ENCODE measurements at regions not wholly inside any gene's neighbourhood (a gene's known extent, or its start where the extent isn't known, plus 50 kb on each side); places are given as distances from the start of the nearest gene placed in this dataset.

- FAIRE-seq (no peak), DNase-seq (ENCODE audit: insufficient read length, low spot score) (no peak)
- TF ChIP-seq POLR2A (IDR thresholded peaks at IDR 0.05; ENCODE audit: low read depth, low read length), result no peak
Observed at GRCh38 chr2:62565309-62565908, 59.4 kb upstream of the TMEM17 start.

GRCh38 chr2:62564380-62565137, 58.6 kb upstream of the TMEM17 start:
- no peak for FAIRE-seq
- TF ChIP-seq POLR2A (IDR thresholded peaks at IDR 0.05; ENCODE audit: low read depth, low read length), result no peak
- no peak for DNase-seq (ENCODE audit: insufficient read length, low spot score)

- no peak for FAIRE-seq
- DNase-seq (ENCODE audit: insufficient read length, low spot score), result no peak
- TF ChIP-seq POLR2A (IDR thresholded peaks at IDR 0.05; ENCODE audit: low read depth, low read length), result no peak
Observed at GRCh38 chr2:62561586-62561985, 55.6 kb upstream of the TMEM17 start.

- TF ChIP-seq POLR2A (IDR thresholded peaks at IDR 0.05; ENCODE audit: low read depth, low read length), result no peak
- DNase-seq (ENCODE audit: insufficient read length, low spot score) (no peak), FAIRE-seq (no peak)
Observed at GRCh38 chr2:62559582-62559981, 53.6 kb upstream of the TMEM17 start.

GRCh38 chr2:62558743-62559142, 52.7 kb upstream of the TMEM17 start:
- DNase-seq (ENCODE audit: insufficient read length, low spot score), result no peak
- FAIRE-seq, result peak; percentile 6
- TF ChIP-seq POLR2A (IDR thresholded peaks at IDR 0.05; ENCODE audit: low read depth, low read length), result no peak

GRCh38 chr2:62556086-62556485, 50.1 kb upstream of the TMEM17 start:
- DNase-seq (ENCODE audit: insufficient read length, low spot score), result no peak
- no peak for TF ChIP-seq POLR2A (IDR thresholded peaks at IDR 0.05; ENCODE audit: low read depth, low read length)
- FAIRE-seq, result no peak

Data from H54 (cell line).